ENCODE measurements at regions not wholly inside any gene's neighbourhood (a gene's known extent, or its start where the extent isn't known, plus 50 kb on each side); places are given as distances from the start of the nearest gene placed in this dataset.
"Not testable (repeated sequence)": the region's sequence is repeated elsewhere in the genome, so short reads cannot be mapped to it uniquely, and the experiment has no call there.

- no peak for DNase-seq (ENCODE audit: low read depth)
- no peak overlapping the region for H3K4me3 ChIP-seq (ENCODE audit: low read length)
- TF ChIP-seq CTCF (conservative IDR thresholded peaks at IDR 0.05; ENCODE audit: low read length), result no peak
Measured at GRCh38 chr20:29878281-29878741, 1379.2 kb upstream of the DEFB115 start.

- no peak for TF ChIP-seq CTCF (conservative IDR thresholded peaks at IDR 0.05; ENCODE audit: low read length)
- no peak for DNase-seq (ENCODE audit: low read depth)
- H3K4me3 ChIP-seq (ENCODE audit: low read length), result no peak overlapping the region
Measured at GRCh38 chr20:29878777-29879442, 1378.6 kb upstream of the DEFB115 start.

- not testable (repeated sequence) for DNase-seq (ENCODE audit: low read depth); H3K4me3 ChIP-seq (ENCODE audit: low read length)
Measured at GRCh38 chr20:29881107-29881506, 1376.4 kb upstream of the DEFB115 start.

- DNase-seq (ENCODE audit: low read depth); H3K4me3 ChIP-seq (ENCODE audit: low read length): not testable (repeated sequence)
Measured at GRCh38 chr20:29883514-29884219, 1373.8 kb upstream of the DEFB115 start.

- not testable (repeated sequence) for H3K4me3 ChIP-seq (ENCODE audit: low read length); DNase-seq (ENCODE audit: low read depth)
Measured at GRCh38 chr20:29884322-29884721, 1373.1 kb upstream of the DEFB115 start.

- not testable (repeated sequence) for DNase-seq (ENCODE audit: low read depth); H3K4me3 ChIP-seq (ENCODE audit: low read length)
Measured at GRCh38 chr20:29885282-29886185, 1371.9 kb upstream of the DEFB115 start.

GRCh38 chr20:29891555-29891954 lies 1365.9 kb upstream of the DEFB115 start:
- not testable (repeated sequence) for DNase-seq (ENCODE audit: low read depth); H3K4me3 ChIP-seq (ENCODE audit: low read length)
